NCI-H1417 (cell line): ENCODE measurements at regions not wholly inside any gene's neighbourhood (a gene's known extent, or its start where the extent isn't known, plus 50 kb on each side); places are given as distances from the start of the nearest gene placed in this dataset.

Experiments
- DNase-seq, 3 experiments: peaks; one replicate each; lab custom pipeline; 2025; lab: John Stamatoyannopoulos, UW

DNA sequence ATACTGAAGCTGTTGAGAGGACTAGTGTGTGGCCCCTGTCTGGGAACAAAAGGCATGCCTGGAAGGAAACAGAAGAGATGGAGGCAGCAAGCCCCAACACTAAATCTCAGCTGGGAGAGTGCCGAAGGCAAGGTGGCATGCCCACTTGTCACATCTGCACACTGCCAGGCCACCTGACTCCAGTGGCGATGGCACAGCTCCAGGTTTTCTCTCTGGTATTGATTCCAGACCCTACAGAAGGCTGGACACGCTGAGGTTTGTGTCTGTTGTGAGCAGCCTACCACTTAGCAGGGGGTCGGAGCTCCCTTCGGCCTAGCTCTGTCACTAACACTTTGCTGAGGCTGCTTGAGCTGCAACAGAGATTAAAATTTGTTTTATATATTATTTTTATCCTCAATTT is 307.3 kb downstream of the TDRD15 start:
- DNase-seq, result no peak

DNA sequence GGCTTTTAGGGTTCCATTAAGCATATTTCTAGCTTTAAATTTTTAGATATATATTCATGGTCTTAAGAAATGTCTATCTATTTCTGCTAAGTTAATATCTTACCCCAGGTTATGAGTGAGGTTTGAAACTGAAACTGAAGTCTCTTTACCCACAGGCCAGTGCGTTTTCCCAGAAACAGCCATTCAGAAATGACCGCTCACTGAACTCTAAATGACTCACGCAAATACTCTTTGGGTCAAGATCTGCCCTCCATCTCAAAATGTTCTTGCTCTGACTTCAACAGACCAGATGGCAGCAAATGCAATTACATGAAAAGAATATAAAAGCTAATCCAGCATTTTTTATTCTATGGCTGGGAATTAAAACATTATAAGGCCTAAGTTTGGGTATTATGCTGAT is 315.2 kb downstream of the TDRD15 start:
- DNase-seq, result no peak

DNA sequence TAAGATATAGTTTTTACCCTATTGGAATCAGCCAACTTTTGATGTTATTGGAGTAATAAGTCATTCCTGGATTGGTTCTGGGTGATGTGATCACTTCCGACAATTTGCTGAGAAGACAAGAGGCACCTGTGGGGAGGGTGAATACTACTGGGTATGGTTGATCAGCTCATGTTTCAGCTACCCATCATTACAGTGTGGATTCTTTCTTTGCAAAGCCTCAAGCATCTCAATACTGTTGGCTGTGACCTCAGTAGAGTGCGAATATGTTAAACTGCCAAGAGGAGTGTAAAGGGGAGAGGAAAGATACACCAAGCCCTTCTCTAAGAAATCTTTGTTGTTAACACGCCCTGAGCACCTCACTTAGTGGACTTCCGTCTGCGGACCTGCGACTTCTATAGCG is 317.7 kb downstream of the TDRD15 start:
- DNase-seq, result no peak

DNA sequence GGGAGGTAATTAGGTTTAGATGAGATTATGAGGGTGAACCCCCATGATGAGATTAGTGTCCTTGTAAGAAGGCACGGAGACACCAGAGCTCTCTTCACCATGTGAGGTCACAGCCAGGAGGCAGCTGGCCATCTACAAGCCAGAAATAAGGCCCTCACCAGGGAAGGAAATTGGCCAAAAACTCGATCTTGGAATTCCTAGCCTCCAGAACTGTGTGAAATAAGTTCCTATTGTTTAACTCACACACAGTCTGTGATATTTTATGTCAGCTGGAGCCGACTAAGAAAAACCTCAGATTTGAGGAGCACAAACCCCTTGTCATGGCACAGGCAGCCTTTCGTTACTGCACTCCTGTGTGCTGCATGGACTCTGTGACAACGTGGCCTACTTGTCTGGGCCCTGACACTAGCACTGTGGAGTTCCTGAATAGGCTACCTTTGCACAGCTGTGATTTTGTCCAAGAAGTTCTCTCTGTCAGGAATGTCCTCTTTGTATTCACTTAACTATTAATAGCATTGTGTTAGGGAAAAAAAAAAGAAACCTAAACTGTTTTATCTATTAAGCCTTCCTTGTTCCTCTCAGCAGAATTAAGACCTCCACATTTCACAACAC is 319.8 kb downstream of the TDRD15 start:
- no peak for DNase-seq

DNA sequence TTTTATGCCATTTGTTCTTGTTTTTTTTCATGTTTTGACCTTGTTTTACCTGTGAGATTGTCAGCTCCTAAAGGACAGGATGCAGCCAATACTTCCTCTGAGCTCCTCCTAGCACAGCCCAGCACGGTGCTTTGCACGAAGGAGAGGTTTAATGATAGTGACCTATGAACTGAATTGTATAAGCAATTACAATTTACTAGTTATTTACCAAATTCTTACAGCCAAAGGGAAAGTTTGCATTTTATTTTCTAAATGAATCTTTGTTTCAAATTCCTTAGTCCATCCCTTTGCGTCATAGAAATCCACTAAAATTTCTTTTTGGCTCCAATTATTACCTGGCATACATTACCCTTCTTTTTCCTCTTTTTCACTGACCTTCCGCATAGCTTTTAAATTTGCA is 326.1 kb downstream of the TDRD15 start:
- no peak for DNase-seq

DNA sequence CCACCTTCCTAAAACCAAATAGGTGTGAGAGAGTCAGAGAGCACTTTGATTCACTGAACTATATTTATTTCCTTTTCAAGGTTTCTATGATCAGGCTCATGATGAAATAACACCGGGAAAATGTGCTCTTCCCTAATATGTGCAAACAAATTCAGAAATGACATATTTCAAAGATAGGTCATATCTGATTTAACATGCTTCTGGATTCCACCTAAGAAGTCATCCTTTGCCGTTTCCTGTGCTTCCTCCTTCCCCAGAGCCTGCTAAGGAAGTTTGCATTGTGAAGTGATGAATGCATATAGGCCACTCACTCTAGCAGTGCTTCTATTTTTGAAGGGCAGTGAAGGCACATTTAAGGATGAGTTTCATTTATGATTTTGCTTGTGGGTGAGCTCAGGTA is 327.6 kb downstream of the TDRD15 start:
- no peak for DNase-seq

DNA sequence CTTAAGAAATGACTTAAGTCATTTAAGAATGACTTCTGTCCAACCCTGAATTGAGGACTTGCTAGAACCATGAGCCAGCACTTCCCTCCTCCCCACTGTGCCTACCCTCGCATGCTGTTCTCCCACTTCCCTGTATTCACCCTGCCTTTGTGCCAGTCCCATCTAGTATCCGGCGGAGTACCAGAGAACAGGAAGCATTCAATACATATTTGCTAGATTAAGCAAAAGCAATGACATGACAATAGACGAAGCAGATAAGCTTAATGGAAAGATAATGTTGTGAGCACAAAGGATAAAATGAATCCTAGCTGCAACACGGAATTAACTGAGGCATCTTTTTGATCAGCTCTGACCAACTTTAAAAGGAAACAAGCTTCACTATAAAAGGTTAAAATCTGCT is 328.5 kb downstream of the TDRD15 start:
- no peak for DNase-seq

DNA sequence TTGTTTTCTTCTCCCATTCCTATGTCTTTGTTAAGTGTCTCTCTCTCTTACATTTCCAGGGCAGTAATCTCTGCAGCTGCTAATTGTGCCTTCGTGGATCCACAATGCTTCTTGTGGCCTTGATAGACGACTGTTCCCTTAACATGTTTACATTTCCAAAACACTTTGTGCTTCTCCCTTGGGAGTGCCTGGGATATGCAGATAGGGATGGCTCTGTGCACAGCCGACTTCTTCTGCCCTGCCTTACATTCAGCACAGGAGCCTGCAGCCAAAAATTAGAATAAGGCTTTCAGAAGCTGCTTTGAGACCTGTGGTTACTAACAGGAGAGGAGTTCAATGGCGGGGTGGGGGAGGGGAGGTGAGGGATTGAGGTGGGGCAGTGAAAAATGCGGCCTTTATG is 328.9 kb downstream of the TDRD15 start:
- DNase-seq, result peak in 1 of 3 experiments; percentile 47

DNA sequence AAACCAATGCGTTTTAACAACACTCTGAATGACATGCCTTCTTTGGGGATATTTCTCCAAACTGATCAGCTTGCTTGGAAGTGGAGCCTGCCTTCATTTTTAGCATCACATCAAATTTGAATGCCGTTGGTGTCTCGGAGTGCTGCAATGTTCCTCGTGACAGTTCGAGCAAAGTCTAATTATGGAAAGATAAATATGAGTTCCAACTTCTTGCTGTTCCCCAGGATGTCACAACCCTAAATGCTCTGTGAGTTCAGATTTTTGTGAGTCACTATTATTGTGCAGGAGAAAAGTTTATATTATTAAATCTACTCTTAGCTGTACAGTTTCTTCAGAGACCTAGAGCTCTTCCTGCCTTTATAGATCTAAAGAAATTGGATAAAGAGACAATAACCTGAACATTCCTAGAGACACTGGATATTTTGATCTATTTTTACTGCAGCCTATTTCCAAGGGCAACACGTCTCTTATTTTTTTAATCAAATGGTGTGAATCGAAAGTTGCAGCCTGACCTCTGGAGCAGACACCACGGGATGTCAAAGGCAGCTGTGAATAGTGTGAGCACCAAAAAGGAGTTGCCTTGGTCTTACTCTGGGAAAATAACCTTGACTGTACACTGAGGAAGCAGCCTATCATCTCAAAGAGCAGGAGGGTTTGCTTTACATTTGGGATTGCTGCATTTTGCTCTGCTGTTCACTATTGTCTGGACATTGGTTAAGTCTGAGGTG is 330.1 kb downstream of the TDRD15 start:
- no peak for DNase-seq

DNA sequence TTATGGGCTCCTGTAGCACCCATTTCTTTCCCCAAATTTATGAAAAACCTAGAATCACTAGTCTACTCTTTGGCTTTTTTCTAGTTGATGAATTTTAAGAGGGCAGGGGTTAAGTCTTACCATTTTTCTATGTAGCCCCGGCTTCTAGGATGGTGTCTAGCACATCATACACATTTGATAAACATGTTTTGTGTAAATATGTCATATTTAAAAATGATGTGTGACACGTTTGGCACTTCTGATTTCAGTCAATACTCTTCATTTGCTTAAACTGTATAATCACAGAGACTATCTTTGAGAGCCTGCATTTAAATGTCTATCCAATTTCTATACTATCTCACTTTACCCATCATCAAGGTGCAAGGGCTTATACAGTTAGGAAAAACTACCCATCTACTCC is 331.1 kb downstream of the TDRD15 start:
- no peak for DNase-seq

DNA sequence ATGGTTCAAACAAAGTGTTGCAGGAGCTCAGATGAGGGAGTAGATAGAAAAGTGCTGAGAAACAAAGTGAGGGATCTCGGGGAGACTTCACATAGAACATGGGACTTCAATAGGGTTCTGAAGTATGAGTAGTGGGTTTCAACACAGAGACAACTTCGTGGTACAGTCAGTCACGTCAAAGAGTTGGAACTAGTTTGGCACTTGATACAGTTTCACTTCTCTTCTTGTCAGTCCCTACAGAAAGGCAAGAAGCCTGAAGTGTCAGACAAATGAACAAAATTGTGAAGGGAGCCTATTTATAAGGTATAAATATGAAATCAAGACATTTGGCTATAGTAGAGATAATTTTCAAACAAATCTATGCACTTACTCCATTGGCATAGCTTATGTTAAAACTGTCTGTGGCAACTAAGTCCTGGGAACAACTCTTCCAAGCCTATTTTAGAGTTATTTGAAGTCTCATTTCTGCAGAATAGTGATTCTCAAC is 338.0 kb downstream of the TDRD15 start:
- no peak for DNase-seq

DNA sequence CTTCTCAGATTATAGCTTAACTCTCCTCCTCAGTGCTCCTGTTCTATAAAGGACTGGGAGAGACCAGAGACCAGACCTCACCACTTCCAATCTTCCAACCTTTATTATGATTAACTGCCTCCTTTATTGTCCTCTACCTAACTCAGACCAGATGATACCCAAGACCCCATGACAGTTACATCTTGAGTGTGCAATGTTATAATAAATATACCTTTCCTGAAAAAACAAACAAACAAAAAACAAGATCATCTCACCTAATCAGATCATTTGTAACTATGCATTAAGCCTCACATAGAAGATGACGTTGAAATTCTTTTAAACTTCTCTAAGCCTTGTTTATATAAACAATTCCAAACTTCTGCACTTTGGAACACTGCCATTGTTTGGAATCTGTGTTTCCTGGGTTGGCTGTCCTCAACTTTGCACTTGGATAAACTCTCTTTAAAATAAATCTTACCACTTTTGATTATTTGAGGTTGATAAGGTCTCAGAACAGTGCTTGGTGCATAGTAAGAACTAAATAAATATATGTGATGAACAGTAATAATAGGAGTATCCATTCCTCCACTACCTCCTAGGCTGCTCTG is 342.7 kb downstream of the TDRD15 start:
- no peak for DNase-seq

DNA sequence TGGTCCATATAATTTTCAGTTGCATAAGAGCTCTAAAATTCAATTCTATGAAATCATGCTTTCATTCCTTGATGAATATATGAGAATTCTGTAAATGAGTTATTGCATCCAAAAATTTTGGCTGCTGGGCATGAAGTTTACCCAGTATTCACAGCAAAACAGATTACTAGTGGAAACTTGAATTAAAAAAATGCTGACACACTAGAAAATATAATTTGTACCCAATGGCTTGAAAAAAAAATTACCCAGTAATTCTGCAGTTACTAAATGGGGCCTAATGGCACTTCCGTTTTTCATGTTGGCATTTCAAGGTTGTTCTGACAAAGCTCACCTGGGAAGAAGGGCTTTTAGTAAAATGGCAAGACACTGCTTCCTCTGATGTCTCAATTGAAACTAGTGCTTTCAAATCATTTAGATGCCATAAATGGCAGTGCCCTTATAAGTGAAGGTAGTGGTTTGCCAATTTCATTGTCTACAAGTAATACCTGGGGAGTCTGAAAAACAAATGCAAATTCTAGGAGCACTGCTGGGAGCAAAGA is 343.6 kb downstream of the TDRD15 start:
- no peak for DNase-seq

DNA sequence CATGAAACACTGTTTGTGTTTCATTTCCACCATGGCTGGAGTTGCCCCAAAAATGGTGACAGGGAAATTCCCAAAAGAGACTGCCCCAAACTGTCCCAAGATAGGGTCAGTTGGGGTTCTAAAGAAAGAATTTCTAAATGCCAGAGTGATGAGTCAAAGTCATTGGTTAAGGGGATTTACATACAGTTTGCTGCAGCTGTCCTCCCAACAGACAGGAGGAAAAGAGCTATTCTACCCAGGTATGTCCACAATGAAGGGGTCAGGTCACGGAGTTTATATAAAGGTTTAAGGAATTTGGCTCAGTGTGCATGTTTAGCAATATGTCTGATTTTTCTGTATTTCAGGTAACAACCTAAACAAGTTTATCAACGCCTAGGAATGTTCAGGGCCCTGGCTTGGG is 344.1 kb downstream of the TDRD15 start:
- no peak for DNase-seq

DNA sequence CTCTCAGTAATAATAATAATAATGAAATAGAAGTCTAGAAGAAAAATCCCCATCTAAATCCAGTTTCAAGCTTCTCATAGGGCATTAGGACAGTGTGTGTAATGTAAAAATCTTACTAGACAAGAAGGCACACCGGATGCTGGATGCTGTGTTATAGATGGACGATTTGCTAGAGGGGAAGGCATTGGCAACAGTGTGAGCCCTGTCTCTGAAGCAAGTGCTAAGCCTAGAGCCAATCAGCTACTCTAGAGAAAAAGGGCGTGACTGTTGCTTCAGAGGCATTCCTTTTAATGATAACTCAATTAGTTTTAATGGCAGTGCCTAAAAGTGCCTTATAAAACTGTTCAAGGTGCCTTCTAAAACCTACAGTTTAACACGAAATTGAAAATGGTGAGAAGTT is 344.9 kb downstream of the TDRD15 start:
- DNase-seq, result no peak

DNA sequence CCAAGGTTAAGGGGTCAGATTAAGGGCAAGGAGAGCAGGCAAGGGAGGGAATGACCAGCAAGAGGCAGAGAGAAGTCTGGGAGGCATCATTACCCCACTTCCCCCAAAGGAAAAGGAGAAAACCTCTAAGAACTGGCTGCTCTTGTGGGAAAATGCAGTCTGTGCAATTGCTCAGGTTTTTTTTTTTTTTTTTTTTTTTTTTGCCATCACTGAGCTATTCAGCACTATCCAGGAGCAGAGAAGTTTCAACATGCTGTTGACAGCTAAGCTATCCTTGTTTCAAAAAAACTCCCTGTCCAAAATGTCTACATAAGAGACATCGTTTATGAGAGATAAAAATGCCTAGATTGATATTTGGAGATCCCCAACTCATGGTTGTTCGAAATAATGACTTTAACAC is 345.4 kb downstream of the TDRD15 start:
- no peak for DNase-seq

DNA sequence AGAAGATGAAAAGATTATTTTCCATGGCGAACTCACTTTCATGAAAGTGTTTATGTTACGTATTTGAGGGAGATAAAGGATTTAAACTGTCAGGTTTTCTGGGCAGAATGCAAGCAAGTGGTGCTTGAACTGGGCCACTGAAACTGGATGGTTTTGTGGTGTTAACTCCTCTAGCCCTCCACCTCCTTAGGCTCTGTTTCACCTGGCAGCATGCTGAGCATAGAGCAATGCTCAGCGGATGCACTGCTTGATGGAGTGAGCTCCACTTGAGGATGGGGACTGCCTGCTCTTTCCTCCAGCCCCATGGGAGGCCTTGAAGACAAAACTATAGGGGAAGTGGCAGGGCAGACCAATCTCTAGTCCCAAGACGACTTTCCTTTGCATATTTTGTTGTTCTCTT is 345.8 kb downstream of the TDRD15 start:
- DNase-seq, result no peak

DNA sequence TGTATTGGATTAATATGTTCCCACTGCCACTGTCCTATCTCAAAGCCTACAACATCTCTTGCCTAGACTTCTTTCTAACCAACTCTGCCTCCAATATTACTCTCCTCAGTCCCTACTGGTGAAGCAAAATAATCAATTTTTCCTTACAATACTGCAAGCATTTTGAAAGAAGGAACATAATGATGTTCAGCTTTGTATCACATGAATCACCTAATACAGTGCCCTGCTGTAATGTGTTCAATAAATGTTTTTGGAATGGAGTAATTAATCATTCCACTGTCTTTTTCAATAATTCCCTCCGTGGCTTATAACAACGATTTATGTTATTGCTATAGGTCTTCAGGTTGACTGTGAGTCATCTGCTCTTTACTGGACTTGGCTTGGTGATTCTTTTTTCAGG is 356.4 kb downstream of the TDRD15 start:
- no peak for DNase-seq

DNA sequence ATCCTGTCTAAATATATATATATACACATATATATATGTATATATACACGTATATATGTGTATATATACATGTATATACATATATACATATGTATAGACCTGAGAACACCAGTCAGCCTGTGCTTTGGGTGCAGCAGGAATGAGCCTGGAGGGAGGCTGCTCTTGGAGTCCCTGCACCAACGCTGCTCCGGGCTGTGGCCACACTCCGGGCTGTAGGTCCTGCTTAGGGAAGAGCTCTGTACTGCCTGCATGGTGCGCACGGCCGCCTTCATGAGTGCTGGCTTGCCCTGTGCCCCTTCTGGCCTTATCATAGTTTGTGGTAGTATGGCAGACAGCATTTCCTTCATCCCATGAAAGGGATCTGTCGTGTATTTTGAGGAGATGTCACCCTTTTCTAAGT is 360.9 kb downstream of the TDRD15 start:
- DNase-seq, result no peak

DNA sequence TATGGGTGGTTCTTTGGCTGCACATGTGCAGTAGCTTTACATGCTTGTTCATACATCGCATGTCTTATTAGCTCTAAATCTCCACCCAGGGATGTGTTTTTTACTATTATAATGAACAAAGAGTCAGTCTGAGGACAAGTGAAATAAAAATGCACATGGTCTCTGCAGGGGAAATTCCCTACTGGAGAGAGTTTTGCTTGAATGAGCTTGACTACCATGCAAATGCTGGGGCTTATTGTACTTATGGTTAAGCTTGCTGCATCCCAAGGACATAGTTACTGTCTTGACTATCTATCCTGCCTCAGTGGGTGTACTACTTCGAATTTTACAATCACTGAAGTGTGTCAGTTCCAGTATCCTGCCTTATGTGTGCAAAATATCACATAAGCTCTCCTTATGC is 362.7 kb downstream of the TDRD15 start:
- DNase-seq, result no peak

DNA sequence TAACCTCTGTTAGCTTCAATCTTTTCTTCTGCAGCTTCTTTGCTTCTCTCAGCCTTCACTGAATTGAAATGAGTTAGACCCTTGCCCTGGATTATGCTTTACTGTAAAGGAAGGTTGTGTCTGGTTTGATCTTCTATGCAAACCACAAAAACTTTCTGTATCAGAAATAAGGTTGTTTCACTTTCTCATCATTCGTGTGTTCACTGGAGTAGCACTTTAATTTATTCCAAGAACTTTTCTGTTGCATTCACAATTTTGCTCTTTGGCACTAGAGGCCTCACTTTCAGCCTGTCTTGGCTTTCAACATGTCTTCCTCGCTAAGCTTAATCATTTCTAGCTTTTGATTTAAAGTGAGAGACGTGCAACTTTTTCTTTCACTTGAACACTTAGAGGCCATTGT is 365.3 kb downstream of the TDRD15 start:
- DNase-seq, result no peak

DNA sequence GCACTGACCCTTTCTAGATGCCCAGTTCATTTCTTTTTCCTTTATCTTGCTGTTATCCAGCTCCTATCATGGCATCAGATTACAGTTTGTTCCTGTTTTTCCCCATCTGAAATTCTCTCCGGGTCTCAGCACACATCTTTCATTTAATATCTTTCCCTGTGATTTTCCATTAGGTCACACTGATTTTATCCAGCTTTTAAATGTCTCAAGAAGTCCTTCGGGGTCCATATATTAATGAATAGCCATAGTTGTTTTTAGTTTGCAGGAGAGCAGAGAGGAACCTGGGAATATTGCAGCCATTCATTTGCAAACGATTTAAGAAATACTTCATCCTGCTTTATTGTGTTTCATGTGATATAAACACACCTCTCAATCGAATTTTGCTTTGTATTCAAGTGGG is 374.2 kb downstream of the TDRD15 start:
- DNase-seq, result no peak

DNA sequence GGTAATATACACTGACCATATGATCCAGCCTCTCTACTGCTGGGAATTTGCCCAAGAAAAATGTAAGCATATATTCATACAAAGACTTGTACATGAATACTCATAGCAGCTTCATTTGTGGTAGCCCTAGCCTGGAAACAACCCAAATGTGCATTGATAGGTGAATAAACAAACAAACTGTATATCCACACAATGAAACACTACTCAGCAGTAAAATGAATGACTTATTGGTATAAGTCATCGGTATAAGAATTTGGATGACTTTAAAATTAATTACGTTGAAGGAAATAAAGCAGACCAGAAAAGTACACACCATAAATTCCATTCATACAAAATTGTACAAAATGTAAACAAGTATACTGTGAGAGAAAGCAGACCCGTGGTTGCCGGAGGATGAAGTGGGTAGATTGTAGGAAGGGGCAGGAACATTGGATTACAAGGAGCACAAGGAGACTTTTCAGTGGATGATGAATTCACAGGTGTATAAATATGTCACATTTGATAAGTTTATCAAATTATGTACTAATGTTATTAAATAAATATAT is 376.7 kb downstream of the TDRD15 start:
- no peak for DNase-seq
